K562 (cell line): ENCODE measurements at regions not wholly inside any gene's neighbourhood (a gene's known extent, or its start where the extent isn't known, plus 50 kb on each side); places are given as distances from the start of the nearest gene placed in this dataset.

Experiments used
- ATAC-seq: fragments of 200-7000 bp; cut with Tn5 transposase; 3 replicates; pipeline ENCODE4 v1.9.1; 2020; ENCODE audit warnings: moderate library complexity
- BruUV-seq: library from RNA; stranded (reverse); fragments of 400-500 nt; replicated peaks from 2 replicates; lab custom pipeline; 2021; lab: Mats Ljungman, UMichigan
- CTCF ChIA-PET: fragments of 300-600 bp; formaldehyde crosslinking; extraction: SDS; loops from one replicate; lab custom pipeline; 2021; ENCODE audit warnings: low intra/inter-chr PET ratio; lab: Yijun Ruan, JAX
- POLR2A ChIA-PET: fragments of 300-600, 350-650 bp; sonication (Branson Sonifier 250); formaldehyde crosslinking; extraction: SDS; loops from one replicate; lab custom pipeline; 2021; ENCODE audit warnings: antibody characterized with exemption, inconsistent platforms; lab: Yijun Ruan, JAX
- DNase-seq, 4 experiments: peaks; one replicate each; pipeline versions ENCODE4 v3.0.0 to v3.0.0-alpha.2; 2011 to 2018; ENCODE audit warnings: low spot score in 3 of 4, mixed read lengths in 3 of 4; ENCODE audit errors: extremely low read depth in 1 of 4
- FAIRE-seq: peaks from 2 replicates; lab custom pipeline; 2011; peaks lifted over from hg19 to GRCh38; lab: Jason Lieb, UNC
- H2AFZ ChIP-seq: 2 replicates; pipeline ENCODE4 v1.6.0; 2011; ENCODE audit warnings: low read depth, low read length, control low read depth, inconsistent platforms
- H3K27ac ChIP-seq: fragments of 200-600 bp; 3 replicates; pipeline ENCODE4 v1.8.0; 2011; ENCODE audit warnings: low read depth, mild to moderate bottlenecking, control low read depth, inconsistent platforms, low read length, moderate library complexity, mixed read lengths; ENCODE audit errors: extremely low read depth
- H3K27me3 ChIP-seq, 2 experiments: fragments of 300-600 bp in 1 of 2; 2 replicates in 1 of 2; 3 replicates in 1 of 2; pipeline versions ENCODE4 v1.6.0 to v1.8.0; 2011; ENCODE audit warnings: inconsistent platforms in 2 of 2, low read length in 2 of 2, mild to moderate bottlenecking in 1 of 2, mixed read lengths in 1 of 2, moderate library complexity in 1 of 2; ENCODE audit not compliant: control insufficient read depth in 2 of 2, insufficient read depth in 2 of 2
- H3K36me3 ChIP-seq: fragments of 300-600 bp; 3 replicates; pipeline ENCODE4 v1.8.0; 2011; ENCODE audit warnings: mild to moderate bottlenecking, low read length, inconsistent platforms; ENCODE audit not compliant: control insufficient read depth, insufficient read depth
- H3K4me1 ChIP-seq, 2 experiments: fragments of 200-600 bp in 1 of 2; replicated peaks in 1 of 2; 2 replicates in 1 of 2; 3 replicates in 1 of 2; pipeline versions ENCODE4 v1.5.1 to v1.8.0; 2011; ENCODE audit warnings: inconsistent platforms in 2 of 2, low read length in 2 of 2, mild to moderate bottlenecking in 1 of 2, mixed read lengths in 1 of 2, moderate library complexity in 1 of 2; ENCODE audit not compliant: control insufficient read depth in 2 of 2, insufficient read depth in 2 of 2
- H3K4me2 ChIP-seq: 2 replicates; pipeline ENCODE4 v1.6.1; 2011; ENCODE audit warnings: low read length, control low read depth, inconsistent platforms, mixed read lengths; ENCODE audit not compliant: insufficient read depth
- H3K4me3 ChIP-seq: fragments of 200-600 bp; sonication (generic), shearing (Covaris generic); 2 replicates; pipeline ENCODE4 v1.5.1; 2016; ENCODE audit warnings: control low read depth, inconsistent platforms
- H3K79me2 ChIP-seq: fragments of 200-600 bp; 3 replicates; pipeline ENCODE4 v1.8.0; 2011; ENCODE audit warnings: low read length, inconsistent platforms; ENCODE audit not compliant: control insufficient read depth, insufficient read depth
- H3K9ac ChIP-seq, 2 experiments: 2 replicates each; pipeline versions ENCODE4 v1.6.0 to v1.6.1; 2011; ENCODE audit warnings: low read depth in 2 of 2, low read length in 2 of 2, control low read depth in 1 of 2, inconsistent platforms in 1 of 2, mild to moderate bottlenecking in 1 of 2, mixed read lengths in 1 of 2; ENCODE audit not compliant: insufficient read depth in 1 of 2
- H3K9me1 ChIP-seq: one replicate; pipeline ENCODE4 v1.6.0; 2011; ENCODE audit warnings: inconsistent platforms, mild to moderate bottlenecking, low read length, moderate library complexity; ENCODE audit not compliant: control insufficient read depth, insufficient read depth
- H3K9me3 ChIP-seq: replicated peaks from 2 replicates; pipeline ENCODE4 v1.5.1; 2011; ENCODE audit warnings: low read depth, low read length, inconsistent platforms; ENCODE audit not compliant: control insufficient read depth, insufficient read depth
- H4K20me1 ChIP-seq: replicated peaks from 2 replicates; pipeline ENCODE4 v1.6.1; 2011; ENCODE audit warnings: low read length, inconsistent platforms, mixed read lengths; ENCODE audit not compliant: control insufficient read depth, insufficient read depth
- BACH1 ChIP-seq: fragments of 200-800 bp; sonication (Bioruptor generic); IDR thresholded peaks from 2 replicates; pipeline ENCODE4 v1.6.1; 2016; ENCODE audit warnings: missing genetic modification characterization, missing compliant biosample characterization
- E2F3 ChIP-seq: fragments of 250-450 bp; sonication (Bioruptor Pico); IDR thresholded peaks from 2 replicates; pipeline ENCODE4 v1.4.0; 2020; ENCODE audit warnings: mild to moderate bottlenecking
- IFI16 ChIP-seq: fragments of 250-450 bp; sonication (Bioruptor Pico); IDR thresholded peaks from 2 replicates; pipeline ENCODE4 v2.1.2; 2022; ENCODE audit warnings: mild to moderate bottlenecking, inconsistent platforms
- SRSF3 ChIP-seq: fragments of 200-400 bp; formaldehyde crosslinking; IDR thresholded peaks from 2 replicates; pipeline ENCODE4 v1.6.1; 2016; ENCODE audit warnings: mild to moderate bottlenecking, low read length, moderate library complexity; ENCODE audit not compliant: insufficient read depth
- TOE1 ChIP-seq, 2 experiments: fragments of 450-650 bp in 1 of 2; sonication (generic) in 1 of 2; formaldehyde crosslinking in 1 of 2; IDR thresholded peaks; 2 replicates each; pipeline versions ENCODE4 v1.7.1 to v1.8.0; 2016 to 2022; ENCODE audit warnings: borderline replicate concordance in 2 of 2, mild to moderate bottlenecking in 2 of 2, antibody characterized with exemption in 1 of 2, inconsistent platforms in 1 of 2, low read depth in 1 of 2, missing genetic modification reagents in 1 of 2, moderate library complexity in 1 of 2
- ZC3H11A ChIP-seq: IDR thresholded peaks from 2 replicates; pipeline ENCODE4 v1.6.1; 2012; ENCODE audit warnings: low read depth, low read length, improper control_type of control experiment
- ZKSCAN1 ChIP-seq: fragments of 150-350 bp; IDR thresholded peaks from 2 replicates; pipeline ENCODE4 v1.6.1; 2016; ENCODE audit warnings: low read depth, low read length
- ZNF134 ChIP-seq: fragments of 250-450 bp; sonication (Bioruptor Pico); conservative IDR thresholded peaks from 2 replicates; pipeline ENCODE4 v1.4.0; 2020
- WGBS: fragments of 100-300 bp; shearing (Covaris generic); methylation state at CpG from one replicate; pipeline ENCODE4 v1.1.6; 2016; ENCODE audit warnings: low coverage, mixed read lengths; ENCODE audit not compliant: insufficient coverage; ENCODE audit errors: missing lambda C conversion rate; 5-methylcytosine and 5-hydroxymethylcytosine counted together
- in situ Hi-C: fragments of 300-500 bp; cut with MboI; formaldehyde crosslinking; loops from 4 replicates; pipeline ENCODE4 v1.15.0; 2018; ENCODE audit warnings: inconsistent platforms, mixed read lengths
- intact Hi-C: fragments of 100-400 bp; cut with micrococcal nuclease; formaldehyde crosslinking; loops from 2 replicates; pipeline ENCODE4 v1.14.2; 2022
- TF ChIP-seq, protein P1 (sequence below), 2 experiments: fragments of 450-650 bp in 1 of 2; sonication (generic) in 1 of 2; formaldehyde crosslinking; conservative IDR thresholded peaks; 2 replicates each; pipeline versions ENCODE4 v1.4.0 to v1.8.1; 2020 to 2022; ENCODE audit warnings: mild to moderate bottlenecking in 1 of 2, missing genetic modification reagents in 1 of 2
- TF ChIP-seq, protein P2 (sequence below): fragments of 250-450 bp; sonication (Bioruptor Pico); IDR thresholded peaks from 2 replicates; pipeline ENCODE4 v1.8.0; 2021; ENCODE audit warnings: moderate library complexity, mild to moderate bottlenecking, inconsistent platforms
- TF ChIP-seq, protein P3 (sequence below): fragments of 250-450 bp; sonication (Bioruptor Pico); IDR thresholded peaks from 2 replicates; pipeline ENCODE4 v1.5.1; 2021; ENCODE audit warnings: mild to moderate bottlenecking
- TF ChIP-seq, protein P4 (sequence below): sonication (generic); formaldehyde crosslinking; IDR thresholded peaks from 2 replicates; pipeline ENCODE4 v1.8.0; 2022; ENCODE audit warnings: mild to moderate bottlenecking, low read depth, missing genetic modification reagents

DNA sequence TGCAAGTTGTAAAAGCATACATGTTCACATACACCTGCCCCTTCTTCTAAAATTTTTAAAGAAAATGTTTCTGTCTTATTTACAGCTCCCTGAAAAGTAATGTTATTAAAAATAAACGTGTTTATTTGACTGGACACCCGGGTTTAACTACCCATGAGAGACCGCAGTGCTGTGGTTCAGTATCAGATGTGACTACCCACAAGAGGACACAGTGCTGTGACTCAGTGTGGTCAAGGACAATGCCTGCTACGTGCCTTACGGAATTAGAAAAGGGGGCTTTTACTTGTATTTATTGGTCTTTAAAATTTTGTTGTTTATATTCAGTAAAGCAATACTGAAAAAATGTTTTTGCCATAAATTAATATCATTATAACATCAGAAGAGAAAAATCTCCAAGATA is 641.4 kb downstream of the TRIML1 start:
- Histone ChIP-seq H3K4me1 (no peaks in the 10 kb centered on the region), H4K20me1 (no peaks in the 10 kb centered on the region), H3K79me2 (no peaks in the 10 kb centered on the region), H3K9ac (no peak overlapping the region), H3K36me3 (no peaks in the 10 kb centered on the region), H3K9me3 (no peaks in the 10 kb centered on the region), H3K27ac (no peak overlapping the region), H3K27me3 (no peaks in the 10 kb centered on the region), H3K9me1 (no peaks in the 10 kb centered on the region), H2AFZ (no peak overlapping the region), H3K4me2 (no peak overlapping the region), H3K4me3 (no peak overlapping the region)
- intact Hi-C loops (no loop called here), in situ Hi-C loops (no loop called here)
- BruUV-seq: no TSS peak
- 3% methylated on average over 5 of the region's 5 CpGs for WGBS
- CTCF ChIA-PET: no interaction called here
- TF ChIP-seq TOE1 (IDR thresholded peaks at IDR 0.05; ENCODE audit: borderline replicate concordance) (no peak), TOE1 (CRISPR knock-in tag; IDR thresholded peaks at IDR 0.05; ENCODE audit: borderline replicate concordance, low read depth) (no peak), BACH1 (tag) (no peak), E2F3 (CRISPR knock-in tag) (no peak), IFI16 (CRISPR knock-in tag) (no peak), ZNF134 (no peak), SRSF3 (no peak), ZC3H11A (no peak), ZKSCAN1 (no peak)
- TF ChIP-seq, protein P1, sequence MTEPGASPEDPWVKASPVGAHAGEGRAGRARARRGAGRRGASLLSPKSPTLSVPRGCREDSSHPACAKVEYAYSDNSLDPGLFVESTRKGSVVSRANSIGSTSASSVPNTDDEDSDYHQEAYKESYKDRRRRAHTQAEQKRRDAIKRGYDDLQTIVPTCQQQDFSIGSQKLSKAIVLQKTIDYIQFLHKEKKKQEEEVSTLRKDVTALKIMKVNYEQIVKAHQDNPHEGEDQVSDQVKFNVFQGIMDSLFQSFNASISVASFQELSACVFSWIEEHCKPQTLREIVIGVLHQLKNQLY (CRISPR knock-in tag; conservative IDR thresholded peaks at IDR 0.05): no peak
- TF ChIP-seq, protein P2, sequence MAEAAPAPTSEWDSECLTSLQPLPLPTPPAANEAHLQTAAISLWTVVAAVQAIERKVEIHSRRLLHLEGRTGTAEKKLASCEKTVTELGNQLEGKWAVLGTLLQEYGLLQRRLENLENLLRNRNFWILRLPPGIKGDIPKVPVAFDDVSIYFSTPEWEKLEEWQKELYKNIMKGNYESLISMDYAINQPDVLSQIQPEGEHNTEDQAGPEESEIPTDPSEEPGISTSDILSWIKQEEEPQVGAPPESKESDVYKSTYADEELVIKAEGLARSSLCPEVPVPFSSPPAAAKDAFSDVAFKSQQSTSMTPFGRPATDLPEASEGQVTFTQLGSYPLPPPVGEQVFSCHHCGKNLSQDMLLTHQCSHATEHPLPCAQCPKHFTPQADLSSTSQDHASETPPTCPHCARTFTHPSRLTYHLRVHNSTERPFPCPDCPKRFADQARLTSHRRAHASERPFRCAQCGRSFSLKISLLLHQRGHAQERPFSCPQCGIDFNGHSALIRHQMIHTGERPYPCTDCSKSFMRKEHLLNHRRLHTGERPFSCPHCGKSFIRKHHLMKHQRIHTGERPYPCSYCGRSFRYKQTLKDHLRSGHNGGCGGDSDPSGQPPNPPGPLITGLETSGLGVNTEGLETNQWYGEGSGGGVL (CRISPR knock-in tag): no peak
- TF ChIP-seq, protein P3, sequence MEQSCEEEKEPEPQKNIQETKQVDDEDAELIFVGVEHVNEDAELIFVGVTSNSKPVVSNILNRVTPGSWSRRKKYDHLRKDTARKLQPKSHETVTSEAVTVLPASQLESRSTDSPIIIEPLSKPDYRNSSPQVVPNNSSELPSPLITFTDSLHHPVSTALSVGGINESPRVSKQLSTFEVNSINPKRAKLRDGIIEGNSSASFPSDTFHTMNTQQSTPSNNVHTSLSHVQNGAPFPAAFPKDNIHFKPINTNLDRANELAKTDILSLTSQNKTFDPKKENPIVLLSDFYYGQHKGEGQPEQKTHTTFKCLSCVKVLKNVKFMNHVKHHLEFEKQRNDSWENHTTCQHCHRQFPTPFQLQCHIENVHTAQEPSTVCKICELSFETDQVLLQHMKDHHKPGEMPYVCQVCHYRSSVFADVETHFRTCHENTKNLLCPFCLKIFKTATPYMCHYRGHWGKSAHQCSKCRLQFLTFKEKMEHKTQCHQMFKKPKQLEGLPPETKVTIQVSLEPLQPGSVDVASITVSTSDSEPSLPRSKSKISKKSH (CRISPR knock-in tag): no peak
- TF ChIP-seq, protein P4, sequence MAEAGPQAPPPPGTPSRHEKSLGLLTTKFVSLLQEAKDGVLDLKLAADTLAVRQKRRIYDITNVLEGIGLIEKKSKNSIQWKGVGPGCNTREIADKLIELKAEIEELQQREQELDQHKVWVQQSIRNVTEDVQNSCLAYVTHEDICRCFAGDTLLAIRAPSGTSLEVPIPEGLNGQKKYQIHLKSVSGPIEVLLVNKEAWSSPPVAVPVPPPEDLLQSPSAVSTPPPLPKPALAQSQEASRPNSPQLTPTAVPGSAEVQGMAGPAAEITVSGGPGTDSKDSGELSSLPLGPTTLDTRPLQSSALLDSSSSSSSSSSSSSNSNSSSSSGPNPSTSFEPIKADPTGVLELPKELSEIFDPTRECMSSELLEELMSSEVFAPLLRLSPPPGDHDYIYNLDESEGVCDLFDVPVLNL (CRISPR knock-in tag): no peak
- no peak for ATAC-seq
- FAIRE-seq: no peak
- POLR2A ChIA-PET: no interaction called here
- DNase-seq: no peak
